ENCODE measurements at regions not wholly inside any gene's neighbourhood (a gene's known extent, or its start where the extent isn't known, plus 50 kb on each side); places are given as distances from the start of the nearest gene placed in this dataset.

- Histone ChIP-seq H3K4me3 (replicated peaks; ENCODE audit: insufficient read depth, low read length) (no peak overlapping the region), H3K27ac (replicated peaks) (no peak overlapping the region), H3K27me3 (ENCODE audit: insufficient read depth, poor library complexity, severe bottlenecking) (no peaks in the 10 kb centered on the region)
- TF ChIP-seq GABPA (IDR thresholded peaks at IDR 0.05; ENCODE audit: low read depth) (no peak), REST (IDR thresholded peaks at IDR 0.05; ENCODE audit: insufficient replicate concordance, low read depth) (no peak), SPI1 (IDR thresholded peaks at IDR 0.05; ENCODE audit: borderline replicate concordance, low read depth) (no peak), CTCF (IDR thresholded peaks at IDR 0.05; ENCODE audit: insufficient read depth, low read length) (no peak), POLR2AphosphoS5 (IDR thresholded peaks at IDR 0.05; ENCODE audit: low read depth) (no peak)
- no peak for DNase-seq (ENCODE audit: low read depth in 1 of 2, low spot score in 1 of 2)
Measured at GRCh38 chr9:99465231-99465907, 243.3 kb downstream of the SEC61B start.

GRCh38 chr9:99466104-99466503, 244.0 kb downstream of the SEC61B start:
- no peak for TF ChIP-seq GABPA (IDR thresholded peaks at IDR 0.05; ENCODE audit: low read depth)
- no peak for TF ChIP-seq POLR2AphosphoS5 (IDR thresholded peaks at IDR 0.05; ENCODE audit: low read depth)
- TF ChIP-seq REST (IDR thresholded peaks at IDR 0.05; ENCODE audit: insufficient replicate concordance, low read depth) = no peak
- TF ChIP-seq SPI1 (IDR thresholded peaks at IDR 0.05; ENCODE audit: borderline replicate concordance, low read depth) = no peak
- no peak for TF ChIP-seq CTCF (IDR thresholded peaks at IDR 0.05; ENCODE audit: insufficient read depth, low read length)
- Histone ChIP-seq H3K27me3 (ENCODE audit: insufficient read depth, poor library complexity, severe bottlenecking) (no peaks in the 10 kb centered on the region), H3K4me3 (replicated peaks; ENCODE audit: insufficient read depth, low read length) (no peak overlapping the region), H3K27ac (replicated peaks) (no peak overlapping the region)
- DNase-seq (ENCODE audit: low read depth in 1 of 2, low spot score in 1 of 2) = no peak

GRCh38 chr9:99466781-99467180, 244.7 kb downstream of the SEC61B start:
- Histone ChIP-seq H3K4me3 (replicated peaks; ENCODE audit: insufficient read depth, low read length) (no peak overlapping the region), H3K27ac (replicated peaks) (no peak overlapping the region), H3K27me3 (ENCODE audit: insufficient read depth, poor library complexity, severe bottlenecking) (no peaks in the 10 kb centered on the region)
- no peak for DNase-seq (ENCODE audit: low read depth in 1 of 2, low spot score in 1 of 2)
- TF ChIP-seq GABPA (IDR thresholded peaks at IDR 0.05; ENCODE audit: low read depth) = no peak
- no peak for TF ChIP-seq REST (IDR thresholded peaks at IDR 0.05; ENCODE audit: insufficient replicate concordance, low read depth)
- no peak for TF ChIP-seq CTCF (IDR thresholded peaks at IDR 0.05; ENCODE audit: insufficient read depth, low read length)
- no peak for TF ChIP-seq POLR2AphosphoS5 (IDR thresholded peaks at IDR 0.05; ENCODE audit: low read depth)
- no peak for TF ChIP-seq SPI1 (IDR thresholded peaks at IDR 0.05; ENCODE audit: borderline replicate concordance, low read depth)

All from HL-60 (cell line).